ENCODE measurements at regions not wholly inside any gene's neighbourhood (a gene's known extent, or its start where the extent isn't known, plus 50 kb on each side); places are given as distances from the start of the nearest gene placed in this dataset.
"Not testable (repeated sequence)": the region's sequence is repeated elsewhere in the genome, so short reads cannot be mapped to it uniquely, and the experiment has no call there.

DNA sequence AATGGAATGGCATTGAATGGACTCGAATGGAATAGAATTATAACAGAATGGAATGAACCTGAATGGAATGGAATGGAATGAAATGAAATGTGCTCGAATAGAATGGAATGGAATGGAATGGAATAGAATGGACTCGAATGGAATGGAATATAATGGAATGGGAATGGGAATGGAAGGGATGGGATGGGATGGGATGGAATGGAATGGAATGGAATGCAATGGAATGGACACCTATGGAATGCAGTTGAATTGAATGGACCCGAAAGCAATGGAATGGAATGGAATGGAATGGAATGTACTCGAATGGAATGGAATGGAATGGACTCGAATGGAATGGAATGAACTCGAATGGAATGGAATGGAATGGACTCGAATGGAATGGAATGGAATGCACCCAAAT is 98.1 kb upstream of the FBXO28 start:
- H3K27me3 ChIP-seq (ENCODE audit: control insufficient read depth in 2 of 2, insufficient read depth in 2 of 2, low read length in 2 of 2); H3K36me3 ChIP-seq (ENCODE audit: control insufficient read depth in 2 of 2, extremely low read depth in 1 of 2, insufficient read depth in 2 of 2, low read length in 2 of 2); intact Hi-C loops (cut with micrococcal nuclease); dilution Hi-C loops (cut with MboI; ENCODE audit: extremely low pct_ligation_motif_present, low sequenced_read_pairs); H3K9me1 ChIP-seq (replicated peaks; ENCODE audit: control insufficient read depth, extremely low read depth, insufficient read depth, low read length); POLR2A ChIA-PET; H3K4me1 ChIP-seq (ENCODE audit: control insufficient read depth, extremely low read depth, insufficient read depth, low read length); H3K27ac ChIP-seq (ENCODE audit: insufficient read depth, low read depth, low read length); H3K4me3 ChIP-seq (replicated peaks in 1 of 3; ENCODE audit: insufficient read depth in 1 of 3, low read depth in 1 of 3, low read length in 3 of 3); CTCF ChIA-PET; H3K9ac ChIP-seq (replicated peaks; ENCODE audit: extremely low read depth, insufficient read depth, low read length); BruUV-seq (replicated peaks); H3K4me2 ChIP-seq (ENCODE audit: insufficient read depth, low read length); H4K20me1 ChIP-seq (replicated peaks; ENCODE audit: control insufficient read depth, extremely low read depth, insufficient read depth, low read length); H3K79me2 ChIP-seq (ENCODE audit: control insufficient read depth, insufficient read depth, low read length); FAIRE-seq; H2AFZ ChIP-seq (ENCODE audit: low read depth, low read length); DNase-seq (ENCODE audit: low read depth, low spot score): not testable (repeated sequence)
- peaks cover 11% of the 10 kb centered on the region for H3K9me3 ChIP-seq (replicated peaks; ENCODE audit: control insufficient read depth, insufficient read depth, low read length)

- Histone ChIP-seq H3K4me2 (ENCODE audit: insufficient read depth, low read length) (no peak overlapping the region), H3K9ac (replicated peaks; ENCODE audit: extremely low read depth, insufficient read depth, low read length) (no peak overlapping the region), H3K4me1 (ENCODE audit: control insufficient read depth, extremely low read depth, insufficient read depth, low read length) (no peaks in the 10 kb centered on the region), H3K9me3 (replicated peaks; ENCODE audit: control insufficient read depth, insufficient read depth, low read length) (peaks cover 11% of the 10 kb centered on the region), H3K27me3 (ENCODE audit: control insufficient read depth in 2 of 2, insufficient read depth in 2 of 2, low read length in 2 of 2) (no peaks in the 10 kb centered on the region), H3K36me3 (ENCODE audit: control insufficient read depth in 2 of 2, extremely low read depth in 1 of 2, insufficient read depth in 2 of 2, low read length in 2 of 2) (no peaks in the 10 kb centered on the region), H3K79me2 (ENCODE audit: control insufficient read depth, insufficient read depth, low read length) (no peaks in the 10 kb centered on the region), H2AFZ (ENCODE audit: low read depth, low read length) (no peak overlapping the region), H3K9me1 (replicated peaks; ENCODE audit: control insufficient read depth, extremely low read depth, insufficient read depth, low read length) (no peaks in the 10 kb centered on the region), H3K27ac (ENCODE audit: insufficient read depth, low read depth, low read length) (no peak overlapping the region), H4K20me1 (replicated peaks; ENCODE audit: control insufficient read depth, extremely low read depth, insufficient read depth, low read length) (no peaks in the 10 kb centered on the region), H3K4me3 (replicated peaks in 1 of 3; ENCODE audit: insufficient read depth in 1 of 3, low read depth in 1 of 3, low read length in 3 of 3) (no peak overlapping the region)
- ChIA-PET CTCF (no interaction called here), POLR2A (no interaction called here)
- dilution Hi-C loops (cut with MboI; ENCODE audit: extremely low pct_ligation_motif_present, low sequenced_read_pairs) (no loop called here), intact Hi-C loops (cut with micrococcal nuclease) (no loop called here)
- peak; percentile 11 for DNase-seq (ENCODE audit: low read depth, low spot score)
- FAIRE-seq, result no peak
- TF ChIP-seq POLR2AphosphoS5 (IDR thresholded peaks at IDR 0.05; ENCODE audit: insufficient read depth, low read depth, low read length) (no peak), POLR2A (IDR thresholded peaks at IDR 0.05; ENCODE audit: low read depth, low read length) (no peak), EZH2 (IDR thresholded peaks at IDR 0.05; ENCODE audit: borderline replicate concordance, low read depth, low read length, severe bottlenecking) (no peak), JUN (IDR thresholded peaks at IDR 0.05; ENCODE audit: borderline replicate concordance, insufficient read depth, insufficient read length, low read depth) (no peak), MAX (IDR thresholded peaks at IDR 0.05; ENCODE audit: insufficient read depth, insufficient read length) (no peak), FOS (IDR thresholded peaks at IDR 0.05; ENCODE audit: borderline replicate concordance, insufficient read depth, low read length) (no peak), GATA2 (IDR thresholded peaks at IDR 0.05; ENCODE audit: insufficient read depth, insufficient read length, low read depth, low read length) (no peak), MYC (IDR thresholded peaks at IDR 0.05; ENCODE audit: low read depth, low read length) (no peak)
- TF ChIP-seq, protein P1, sequence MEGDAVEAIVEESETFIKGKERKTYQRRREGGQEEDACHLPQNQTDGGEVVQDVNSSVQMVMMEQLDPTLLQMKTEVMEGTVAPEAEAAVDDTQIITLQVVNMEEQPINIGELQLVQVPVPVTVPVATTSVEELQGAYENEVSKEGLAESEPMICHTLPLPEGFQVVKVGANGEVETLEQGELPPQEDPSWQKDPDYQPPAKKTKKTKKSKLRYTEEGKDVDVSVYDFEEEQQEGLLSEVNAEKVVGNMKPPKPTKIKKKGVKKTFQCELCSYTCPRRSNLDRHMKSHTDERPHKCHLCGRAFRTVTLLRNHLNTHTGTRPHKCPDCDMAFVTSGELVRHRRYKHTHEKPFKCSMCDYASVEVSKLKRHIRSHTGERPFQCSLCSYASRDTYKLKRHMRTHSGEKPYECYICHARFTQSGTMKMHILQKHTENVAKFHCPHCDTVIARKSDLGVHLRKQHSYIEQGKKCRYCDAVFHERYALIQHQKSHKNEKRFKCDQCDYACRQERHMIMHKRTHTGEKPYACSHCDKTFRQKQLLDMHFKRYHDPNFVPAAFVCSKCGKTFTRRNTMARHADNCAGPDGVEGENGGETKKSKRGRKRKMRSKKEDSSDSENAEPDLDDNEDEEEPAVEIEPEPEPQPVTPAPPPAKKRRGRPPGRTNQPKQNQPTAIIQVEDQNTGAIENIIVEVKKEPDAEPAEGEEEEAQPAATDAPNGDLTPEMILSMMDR (IDR thresholded peaks at IDR 0.05; ENCODE audit: extremely low read depth in 1 of 2, insufficient read depth in 1 of 2, low read depth in 1 of 2, low read length in 2 of 2), result no peak
- no TSS peak for BruUV-seq (replicated peaks)
Measured at GRCh38 chr1:224014330-224014649, 99.6 kb upstream of the FBXO28 start.

- peak; percentile 20 for DNase-seq (ENCODE audit: low read depth, low spot score)
- H3K9me1 ChIP-seq (replicated peaks; ENCODE audit: control insufficient read depth, extremely low read depth, insufficient read depth, low read length); H3K27ac ChIP-seq (ENCODE audit: insufficient read depth, low read depth, low read length); H3K9ac ChIP-seq (replicated peaks; ENCODE audit: extremely low read depth, insufficient read depth, low read length); intact Hi-C loops (cut with micrococcal nuclease); H2AFZ ChIP-seq (ENCODE audit: low read depth, low read length); H3K27me3 ChIP-seq (ENCODE audit: control insufficient read depth in 2 of 2, insufficient read depth in 2 of 2, low read length in 2 of 2); H4K20me1 ChIP-seq (replicated peaks; ENCODE audit: control insufficient read depth, extremely low read depth, insufficient read depth, low read length); H3K4me3 ChIP-seq (replicated peaks in 1 of 3; ENCODE audit: insufficient read depth in 1 of 3, low read depth in 1 of 3, low read length in 3 of 3); dilution Hi-C loops (cut with MboI; ENCODE audit: extremely low pct_ligation_motif_present, low sequenced_read_pairs); H3K4me2 ChIP-seq (ENCODE audit: insufficient read depth, low read length); H3K36me3 ChIP-seq (ENCODE audit: control insufficient read depth in 2 of 2, extremely low read depth in 1 of 2, insufficient read depth in 2 of 2, low read length in 2 of 2); FAIRE-seq; POLR2A ChIA-PET; CTCF ChIA-PET; BruUV-seq (replicated peaks); H3K4me1 ChIP-seq (ENCODE audit: control insufficient read depth, extremely low read depth, insufficient read depth, low read length); H3K79me2 ChIP-seq (ENCODE audit: control insufficient read depth, insufficient read depth, low read length): not testable (repeated sequence)
- H3K9me3 ChIP-seq (replicated peaks; ENCODE audit: control insufficient read depth, insufficient read depth, low read length), result peaks cover 11% of the 10 kb centered on the region
Measured at GRCh38 chr1:224013626-224014329, 100.1 kb upstream of the FBXO28 start.
